SK-N-SH (cell line): ENCODE measurements at regions not wholly inside any gene's neighbourhood (a gene's known extent, or its start where the extent isn't known, plus 50 kb on each side); places are given as distances from the start of the nearest gene placed in this dataset.

Experiments used
- ELF1 ChIP-seq: IDR thresholded peaks from 2 replicates; pipeline ENCODE4 v1.4.0; 2012
- GABPA ChIP-seq: IDR thresholded peaks from 2 replicates; pipeline ENCODE4 v1.4.0; 2012; ENCODE audit warnings: low read depth, mild to moderate bottlenecking
- MXI1 ChIP-seq: IDR thresholded peaks from 2 replicates; pipeline ENCODE4 v1.6.1; 2012; ENCODE audit warnings: mild to moderate bottlenecking, low read depth, low read length, improper control_type of control experiment
- POLR2AphosphoS5 ChIP-seq: IDR thresholded peaks from 2 replicates; pipeline ENCODE4 v1.6.1; 2012; ENCODE audit warnings: low read depth, low read length
- RAD21 ChIP-seq: IDR thresholded peaks from 2 replicates; pipeline ENCODE4 v1.6.1; 2012; ENCODE audit warnings: mild to moderate bottlenecking, low read length
- RCOR1 ChIP-seq: fragments of 150-350 bp; IDR thresholded peaks from 2 replicates; pipeline ENCODE4 v1.6.1; 2017; ENCODE audit warnings: antibody characterized with exemption, low read length
- TAF1 ChIP-seq: IDR thresholded peaks from 2 replicates; pipeline ENCODE4 v1.6.1; 2012; ENCODE audit warnings: low read depth, mild to moderate bottlenecking, low read length, moderate library complexity, borderline replicate concordance
- TEAD4 ChIP-seq: IDR thresholded peaks from 2 replicates; pipeline ENCODE4 v1.4.0; 2012; ENCODE audit warnings: mild to moderate bottlenecking, borderline replicate concordance; ENCODE audit not compliant: insufficient read depth
- YY1 ChIP-seq: IDR thresholded peaks from 2 replicates; pipeline ENCODE4 v1.4.0; 2012; ENCODE audit warnings: low read depth, mild to moderate bottlenecking
- TF ChIP-seq, protein P1 (sequence below): IDR thresholded peaks from 2 replicates; pipeline ENCODE4 v1.4.0; 2012; ENCODE audit warnings: low read depth
- TF ChIP-seq, protein P2 (sequence below): fragments of 200-600 bp; sonication (generic); IDR thresholded peaks from 2 replicates; pipeline ENCODE4 v1.6.1; 2017; ENCODE audit warnings: antibody characterized with exemption, mild to moderate bottlenecking, moderate library complexity

DNA sequence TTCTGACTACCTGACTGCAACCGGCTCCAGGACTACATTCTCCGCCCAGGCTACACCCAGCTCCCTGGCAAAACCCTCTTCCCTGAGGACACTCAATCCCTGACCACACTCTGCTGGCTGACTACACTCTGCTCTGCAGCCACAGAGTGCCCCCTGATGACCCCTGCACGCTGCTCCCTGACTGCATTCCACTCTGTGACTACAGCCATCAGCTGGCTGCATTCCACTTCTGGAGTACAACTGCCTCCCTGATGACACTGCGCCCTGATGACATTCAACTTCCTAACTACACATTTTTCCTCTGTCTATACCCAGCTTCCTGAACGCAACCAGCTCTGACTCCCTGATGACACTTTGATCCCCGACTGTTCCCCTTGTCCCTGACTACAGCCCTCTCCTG lies 71.3 kb upstream of the NRXN1 start:
- no peak for TF ChIP-seq ELF1
- no peak for TF ChIP-seq TEAD4
- no peak for TF ChIP-seq YY1
- TF ChIP-seq, protein P1, sequence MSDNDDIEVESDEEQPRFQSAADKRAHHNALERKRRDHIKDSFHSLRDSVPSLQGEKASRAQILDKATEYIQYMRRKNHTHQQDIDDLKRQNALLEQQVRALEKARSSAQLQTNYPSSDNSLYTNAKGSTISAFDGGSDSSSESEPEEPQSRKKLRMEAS: no peak
- TF ChIP-seq RAD21: peak; percentile 35
- TF ChIP-seq RCOR1: no peak
- TF ChIP-seq, protein P2, sequence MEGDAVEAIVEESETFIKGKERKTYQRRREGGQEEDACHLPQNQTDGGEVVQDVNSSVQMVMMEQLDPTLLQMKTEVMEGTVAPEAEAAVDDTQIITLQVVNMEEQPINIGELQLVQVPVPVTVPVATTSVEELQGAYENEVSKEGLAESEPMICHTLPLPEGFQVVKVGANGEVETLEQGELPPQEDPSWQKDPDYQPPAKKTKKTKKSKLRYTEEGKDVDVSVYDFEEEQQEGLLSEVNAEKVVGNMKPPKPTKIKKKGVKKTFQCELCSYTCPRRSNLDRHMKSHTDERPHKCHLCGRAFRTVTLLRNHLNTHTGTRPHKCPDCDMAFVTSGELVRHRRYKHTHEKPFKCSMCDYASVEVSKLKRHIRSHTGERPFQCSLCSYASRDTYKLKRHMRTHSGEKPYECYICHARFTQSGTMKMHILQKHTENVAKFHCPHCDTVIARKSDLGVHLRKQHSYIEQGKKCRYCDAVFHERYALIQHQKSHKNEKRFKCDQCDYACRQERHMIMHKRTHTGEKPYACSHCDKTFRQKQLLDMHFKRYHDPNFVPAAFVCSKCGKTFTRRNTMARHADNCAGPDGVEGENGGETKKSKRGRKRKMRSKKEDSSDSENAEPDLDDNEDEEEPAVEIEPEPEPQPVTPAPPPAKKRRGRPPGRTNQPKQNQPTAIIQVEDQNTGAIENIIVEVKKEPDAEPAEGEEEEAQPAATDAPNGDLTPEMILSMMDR: no peak
- TF ChIP-seq TAF1: no peak
- no peak for TF ChIP-seq POLR2AphosphoS5
- no peak for TF ChIP-seq MXI1
- no peak for TF ChIP-seq GABPA
